ENCODE measurements at regions not wholly inside any gene's neighbourhood (a gene's known extent, or its start where the extent isn't known, plus 50 kb on each side); places are given as distances from the start of the nearest gene placed in this dataset.

DNA sequence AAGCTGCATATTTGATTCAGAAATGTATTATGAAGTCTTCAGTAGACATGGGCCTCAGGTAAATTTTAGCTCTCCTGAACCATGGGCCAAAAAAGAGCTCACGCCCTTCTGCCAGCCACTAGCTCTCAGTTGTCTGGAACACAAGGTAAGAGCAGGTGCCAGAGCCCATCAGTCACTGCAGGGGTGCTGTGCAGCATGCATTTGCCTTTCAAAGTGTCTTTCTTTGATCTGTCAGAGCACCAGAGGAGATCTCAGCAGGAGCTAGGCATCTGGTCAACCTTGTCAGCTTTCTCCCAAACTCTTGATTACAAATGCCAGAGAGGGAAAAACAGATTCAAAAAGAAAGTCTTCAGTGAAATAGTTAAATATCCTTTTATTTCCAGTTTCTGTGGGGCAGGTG is 332.3 kb downstream of the COL11A1 start:
- FAIRE-seq (no peak), ATAC-seq (no peak), DNase-seq (ENCODE audit: low read depth, low spot score) (no peak)
- Histone ChIP-seq H3K9ac (ENCODE audit: control insufficient read depth, insufficient read depth, low read length) (no peak overlapping the region), H3K4me3 (no peak overlapping the region), H3K27ac (ENCODE audit: control insufficient read depth, insufficient read depth) (no peak overlapping the region), H3K9me3 (replicated peaks; ENCODE audit: control insufficient read depth, insufficient read depth, low read length) (no peaks in the 10 kb centered on the region), H4K20me1 (ENCODE audit: control insufficient read depth, insufficient read depth) (no peaks in the 10 kb centered on the region), H3K27me3 (replicated peaks in 1 of 2; ENCODE audit: control insufficient read depth in 2 of 2, insufficient read depth in 2 of 2, low read length in 1 of 2) (no peaks in the 10 kb centered on the region), H2AFZ (ENCODE audit: control insufficient read depth, low read depth, low read length) (no peak overlapping the region), H3K79me2 (ENCODE audit: control insufficient read depth, insufficient read depth, low read length) (no peaks in the 10 kb centered on the region), H3K4me2 (ENCODE audit: control insufficient read depth, insufficient read depth) (no peak overlapping the region), H3K36me3 (ENCODE audit: control insufficient read depth in 2 of 2, insufficient read depth in 2 of 2, low read length in 1 of 2) (no peaks in the 10 kb centered on the region), H3K4me1 (ENCODE audit: control insufficient read depth, insufficient read depth, low read length) (no peaks in the 10 kb centered on the region)
- SMC1A ChIA-PET (ENCODE audit: uncharacterized antibody, unreplicated experiment) = no interaction called here
- POLR2A ChIA-PET = no interaction called here
- CTCF ChIA-PET = interaction anchor here (1.0 to 1.2 kb wide), 2 partner anchors 8 to 16 kb away, joined by 4 read pairs; no protein-coding TSS in a partner anchor
- 0% methylated on average over 1 of the region's 1 CpG for WGBS (ENCODE audit: insufficient coverage, insufficient replicate concordance, low lambda C conversion rate, missing lambda C conversion rate)
- BruUV-seq (replicated peaks) = no TSS peak
- in situ Hi-C loops (cut with MboI) = no loop called here
- intact Hi-C loops (cut with micrococcal nuclease; ENCODE audit: unreplicated experiment) = no loop called here
- RAD21 ChIA-PET (ENCODE audit: unreplicated experiment) = no interaction called here
- TF ChIP-seq TCF3 (IDR thresholded peaks at IDR 0.05; ENCODE audit: borderline replicate concordance, insufficient read depth, low read depth, low read length) (no peak), SP1 (IDR thresholded peaks at IDR 0.05; ENCODE audit: low read depth, low read length) (no peak), ASH2L (IDR thresholded peaks at IDR 0.05; ENCODE audit: borderline replicate concordance, low read depth) (no peak)
- TF ChIP-seq, protein P1, sequence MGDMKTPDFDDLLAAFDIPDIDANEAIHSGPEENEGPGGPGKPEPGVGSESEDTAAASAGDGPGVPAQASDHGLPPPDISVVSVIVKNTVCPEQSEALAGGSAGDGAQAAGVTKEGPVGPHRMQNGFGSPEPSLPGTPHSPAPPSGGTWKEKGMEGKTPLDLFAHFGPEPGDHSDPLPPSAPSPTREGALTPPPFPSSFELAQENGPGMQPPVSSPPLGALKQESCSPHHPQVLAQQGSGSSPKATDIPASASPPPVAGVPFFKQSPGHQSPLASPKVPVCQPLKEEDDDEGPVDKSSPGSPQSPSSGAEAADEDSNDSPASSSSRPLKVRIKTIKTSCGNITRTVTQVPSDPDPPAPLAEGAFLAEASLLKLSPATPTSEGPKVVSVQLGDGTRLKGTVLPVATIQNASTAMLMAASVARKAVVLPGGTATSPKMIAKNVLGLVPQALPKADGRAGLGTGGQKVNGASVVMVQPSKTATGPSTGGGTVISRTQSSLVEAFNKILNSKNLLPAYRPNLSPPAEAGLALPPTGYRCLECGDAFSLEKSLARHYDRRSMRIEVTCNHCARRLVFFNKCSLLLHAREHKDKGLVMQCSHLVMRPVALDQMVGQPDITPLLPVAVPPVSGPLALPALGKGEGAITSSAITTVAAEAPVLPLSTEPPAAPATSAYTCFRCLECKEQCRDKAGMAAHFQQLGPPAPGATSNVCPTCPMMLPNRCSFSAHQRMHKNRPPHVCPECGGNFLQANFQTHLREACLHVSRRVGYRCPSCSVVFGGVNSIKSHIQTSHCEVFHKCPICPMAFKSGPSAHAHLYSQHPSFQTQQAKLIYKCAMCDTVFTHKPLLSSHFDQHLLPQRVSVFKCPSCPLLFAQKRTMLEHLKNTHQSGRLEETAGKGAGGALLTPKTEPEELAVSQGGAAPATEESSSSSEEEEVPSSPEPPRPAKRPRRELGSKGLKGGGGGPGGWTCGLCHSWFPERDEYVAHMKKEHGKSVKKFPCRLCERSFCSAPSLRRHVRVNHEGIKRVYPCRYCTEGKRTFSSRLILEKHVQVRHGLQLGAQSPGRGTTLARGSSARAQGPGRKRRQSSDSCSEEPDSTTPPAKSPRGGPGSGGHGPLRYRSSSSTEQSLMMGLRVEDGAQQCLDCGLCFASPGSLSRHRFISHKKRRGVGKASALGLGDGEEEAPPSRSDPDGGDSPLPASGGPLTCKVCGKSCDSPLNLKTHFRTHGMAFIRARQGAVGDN (IDR thresholded peaks at IDR 0.05) = no peak

DNA sequence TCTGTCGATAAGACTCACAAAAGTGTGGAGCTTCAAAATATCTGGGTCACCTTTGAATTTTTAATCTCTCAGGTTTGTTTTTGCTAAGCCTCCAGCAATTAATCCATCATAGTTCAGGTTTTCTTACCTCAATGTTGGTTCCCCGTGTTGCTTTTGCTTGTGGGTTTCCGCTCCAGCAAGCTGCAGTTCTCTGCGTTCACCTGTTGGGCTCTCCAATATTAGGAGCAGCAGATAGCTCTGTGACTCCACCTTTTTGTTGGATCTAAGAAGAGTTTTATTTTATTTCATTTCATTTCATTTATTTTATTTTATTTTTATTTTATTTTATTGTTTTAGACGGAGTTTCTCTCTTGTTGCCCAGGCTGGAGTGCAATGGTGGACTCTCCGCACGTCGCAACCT is 335.5 kb downstream of the COL11A1 start:
- FAIRE-seq (no peak), ATAC-seq (no peak), DNase-seq (ENCODE audit: low read depth, low spot score) (no peak)
- no peaks in the 10 kb centered on the region for H3K27me3 ChIP-seq (replicated peaks in 1 of 2; ENCODE audit: control insufficient read depth in 2 of 2, insufficient read depth in 2 of 2, low read length in 1 of 2)
- no TSS peak for BruUV-seq (replicated peaks)
- no peaks in the 10 kb centered on the region for H4K20me1 ChIP-seq (ENCODE audit: control insufficient read depth, insufficient read depth)
- SMC1A ChIA-PET (ENCODE audit: uncharacterized antibody, unreplicated experiment) = no interaction called here
- RAD21 ChIA-PET (ENCODE audit: unreplicated experiment) = no interaction called here
- intact Hi-C loops (cut with micrococcal nuclease; ENCODE audit: unreplicated experiment) = no loop called here
- in situ Hi-C loops (cut with MboI) = no loop called here
- no peaks in the 10 kb centered on the region for H3K79me2 ChIP-seq (ENCODE audit: control insufficient read depth, insufficient read depth, low read length)
- 65% methylated on average over 8 of the region's 8 CpGs for WGBS (ENCODE audit: insufficient coverage, insufficient replicate concordance, low lambda C conversion rate, missing lambda C conversion rate)
- H3K4me3 ChIP-seq = no peak overlapping the region
- no peaks in the 10 kb centered on the region for H3K4me1 ChIP-seq (ENCODE audit: control insufficient read depth, insufficient read depth, low read length)
- POLR2A ChIA-PET = no interaction called here
- H3K9ac ChIP-seq (ENCODE audit: control insufficient read depth, insufficient read depth, low read length) = no peak overlapping the region
- no peaks in the 10 kb centered on the region for H3K9me3 ChIP-seq (replicated peaks; ENCODE audit: control insufficient read depth, insufficient read depth, low read length)
- no peak overlapping the region for H3K4me2 ChIP-seq (ENCODE audit: control insufficient read depth, insufficient read depth)
- H3K36me3 ChIP-seq (ENCODE audit: control insufficient read depth in 2 of 2, insufficient read depth in 2 of 2, low read length in 1 of 2) = no peaks in the 10 kb centered on the region
- CTCF ChIA-PET = no interaction called here
- H2AFZ ChIP-seq (ENCODE audit: control insufficient read depth, low read depth, low read length) = no peak overlapping the region
- H3K27ac ChIP-seq (ENCODE audit: control insufficient read depth, insufficient read depth) = no peak overlapping the region
- TF ChIP-seq FOXK2 (IDR thresholded peaks at IDR 0.05) (no peak), ZSCAN29 (IDR thresholded peaks at IDR 0.05) (no peak), KDM1A (IDR thresholded peaks at IDR 0.05; ENCODE audit: borderline replicate concordance) (no peak), PKNOX1 (IDR thresholded peaks at IDR 0.05) (no peak), SUPT20H (IDR thresholded peaks at IDR 0.05; ENCODE audit: borderline replicate concordance, control insufficient read depth, low read depth, low read length) (no peak), BCL11A (IDR thresholded peaks at IDR 0.05; ENCODE audit: low read depth, low read length) (no peak), SP1 (IDR thresholded peaks at IDR 0.05; ENCODE audit: low read depth, low read length) (no peak), CHD4 (IDR thresholded peaks at IDR 0.05) (no peak), BMI1 (IDR thresholded peaks at IDR 0.05; ENCODE audit: borderline replicate concordance) (no peak)
- TF ChIP-seq, protein P2, sequence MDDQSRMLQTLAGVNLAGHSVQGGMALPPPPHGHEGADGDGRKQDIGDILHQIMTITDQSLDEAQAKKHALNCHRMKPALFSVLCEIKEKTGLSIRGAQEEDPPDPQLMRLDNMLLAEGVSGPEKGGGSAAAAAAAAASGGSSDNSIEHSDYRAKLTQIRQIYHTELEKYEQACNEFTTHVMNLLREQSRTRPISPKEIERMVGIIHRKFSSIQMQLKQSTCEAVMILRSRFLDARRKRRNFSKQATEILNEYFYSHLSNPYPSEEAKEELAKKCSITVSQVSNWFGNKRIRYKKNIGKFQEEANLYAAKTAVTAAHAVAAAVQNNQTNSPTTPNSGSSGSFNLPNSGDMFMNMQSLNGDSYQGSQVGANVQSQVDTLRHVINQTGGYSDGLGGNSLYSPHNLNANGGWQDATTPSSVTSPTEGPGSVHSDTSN (IDR thresholded peaks at IDR 0.05; ENCODE audit: insufficient replicate concordance, low read depth, low read length) = no peak
